GM12892 (cell line): ENCODE measurements at regions not wholly inside any gene's neighbourhood (a gene's known extent, or its start where the extent isn't known, plus 50 kb on each side); places are given as distances from the start of the nearest gene placed in this dataset.
"Not testable (repeated sequence)": the region's sequence is repeated elsewhere in the genome, so short reads cannot be mapped to it uniquely, and the experiment has no call there.

Experiments
- DNase-seq: peaks from one replicate; pipeline ENCODE4 v3.0.0; 2011; ENCODE audit not compliant: insufficient read length
- FAIRE-seq: peaks from 2 replicates; lab custom pipeline; 2011; peaks lifted over from hg19 to GRCh38; lab: Jason Lieb, UNC
- POLR2A ChIP-seq: IDR thresholded peaks from 2 replicates; pipeline ENCODE4 v1.6.1; 2011; ENCODE audit warnings: low read depth, low read length, control low read depth
- POLR2AphosphoS5 ChIP-seq: IDR thresholded peaks from 2 replicates; pipeline ENCODE4 v1.6.1; 2011; ENCODE audit warnings: low read depth, low read length, control low read depth
- TAF1 ChIP-seq: IDR thresholded peaks from 2 replicates; pipeline ENCODE4 v1.6.1; 2011; ENCODE audit warnings: low read depth, mild to moderate bottlenecking, control low read depth, low read length, borderline replicate concordance

- not testable (repeated sequence) for FAIRE-seq, DNase-seq
These were observed 553.8 kb upstream of the ZNF337 start for GRCh38 chr20:26250249-26251114.

- FAIRE-seq: no peak
- TF ChIP-seq POLR2A (no peak), TAF1 (no peak), POLR2AphosphoS5 (no peak)
These were observed 547.1 kb upstream of the ZNF337 start for GRCh38 chr20:26243731-26244130.

GRCh38 chr20:26220609-26221008, 524.0 kb upstream of the ZNF337 start:
- not testable (repeated sequence) for FAIRE-seq, DNase-seq

More at GRCh38 chr20:26243731-26244130, 547.1 kb upstream of the ZNF337 start:
- DNase-seq: no peak

DNA sequence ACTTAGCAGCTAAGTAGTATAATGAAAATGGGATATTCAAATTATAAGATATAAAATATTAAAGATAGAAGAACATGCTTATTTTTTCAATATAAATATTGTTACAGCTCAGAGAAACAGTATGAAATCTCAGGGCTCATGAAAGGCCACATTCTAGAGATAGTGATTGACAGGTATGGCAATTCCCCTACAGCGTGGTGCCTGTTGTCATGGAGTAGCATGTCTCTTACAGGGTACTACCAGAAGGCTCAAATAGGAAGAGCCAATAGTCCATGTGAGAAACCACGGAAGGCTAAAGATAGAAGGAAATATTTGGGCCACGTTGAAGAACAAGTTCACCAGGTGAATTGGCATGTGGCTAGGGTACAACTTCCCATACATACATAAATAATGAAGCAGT, 522.9 kb upstream of the ZNF337 start:
- FAIRE-seq: peak; percentile 21

GRCh38 chr20:26218301-26218700, 521.6 kb upstream of the ZNF337 start:
- no peak for FAIRE-seq
- no peak for DNase-seq
- TF ChIP-seq POLR2AphosphoS5: no peak
- no peak for TF ChIP-seq TAF1
- TF ChIP-seq POLR2A: no peak

More for the DNA sequence above, 522.9 kb upstream of the ZNF337 start:
- not testable (repeated sequence) for DNase-seq

DNA sequence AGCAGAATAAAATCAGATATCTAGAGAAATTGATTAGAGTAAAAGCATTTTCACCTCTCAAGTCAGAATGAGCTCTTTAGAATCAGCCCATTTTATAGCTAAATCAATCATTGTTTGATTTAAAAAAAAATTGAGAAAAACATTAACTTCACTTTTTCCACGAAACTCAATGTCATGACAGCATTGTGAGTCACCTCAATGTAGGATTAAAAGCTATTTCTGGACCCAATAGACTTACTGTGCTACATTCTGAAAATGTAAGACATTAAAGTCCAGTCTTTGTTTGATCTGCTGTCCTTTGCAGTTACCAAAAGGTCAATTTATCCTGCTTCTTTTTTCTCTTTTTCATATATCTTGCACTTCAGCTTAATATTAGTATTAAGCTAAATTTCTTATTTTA, 519.4 kb upstream of the ZNF337 start:
- FAIRE-seq (no peak), DNase-seq (no peak)
- no peak for TF ChIP-seq POLR2A
- TF ChIP-seq POLR2AphosphoS5: no peak
- no peak for TF ChIP-seq TAF1

GRCh38 chr20:26214991-26215390, 518.3 kb upstream of the ZNF337 start:
- DNase-seq (no peak), FAIRE-seq (no peak)
- TF ChIP-seq POLR2A (no peak), POLR2AphosphoS5 (no peak), TAF1 (no peak)

DNA sequence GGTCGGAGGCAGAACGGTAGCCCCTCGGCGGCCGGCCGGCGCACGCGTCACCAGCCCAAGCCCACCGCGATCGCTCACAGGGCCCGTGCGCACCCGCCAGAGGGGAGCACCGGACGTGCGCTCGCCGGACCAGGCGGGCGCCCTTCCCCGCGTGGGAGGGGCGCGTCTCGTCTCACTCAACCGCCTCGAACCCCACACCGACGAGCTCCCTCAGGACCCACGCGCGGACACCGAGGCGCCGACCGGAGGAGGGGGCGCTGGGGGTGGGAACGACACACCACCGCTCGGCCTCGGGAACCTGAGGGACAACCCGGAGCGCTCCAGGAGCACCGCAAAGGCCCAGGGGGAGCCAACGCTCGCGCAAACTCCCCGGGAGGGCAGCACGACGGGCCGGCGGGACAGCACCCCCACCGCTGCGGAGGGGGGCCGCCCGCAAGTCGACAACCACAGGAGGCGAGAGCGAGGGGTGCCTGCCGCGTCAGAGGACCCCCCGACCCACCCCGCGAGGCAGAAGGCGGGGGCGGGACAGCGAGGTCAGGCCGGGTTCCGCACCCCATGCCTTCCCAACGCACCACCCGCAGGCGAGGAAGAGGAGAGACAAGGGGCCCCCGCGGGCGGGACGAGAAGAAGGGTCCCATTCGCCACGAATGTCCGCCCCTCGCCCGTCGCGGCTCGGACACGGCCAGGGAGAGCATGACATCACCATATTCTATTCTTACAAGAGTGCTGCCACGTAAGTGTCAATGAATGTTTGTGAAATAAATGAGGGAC, 512.7 kb upstream of the ZNF337 start:
- no peak for TF ChIP-seq POLR2A
- peak; percentile 50 for DNase-seq
- peak; percentile 100 for FAIRE-seq

GRCh38 chr20:26208296-26209091, 511.8 kb upstream of the ZNF337 start:
- TF ChIP-seq POLR2AphosphoS5 (no peak), TAF1 (no peak), POLR2A (no peak)
- DNase-seq (peak; percentile 4), FAIRE-seq (no peak)

- DNase-seq: not testable (repeated sequence)
These were observed 511.3 kb upstream of the ZNF337 start for GRCh38 chr20:26207967-26208295.

GRCh38 chr20:26207237-26207966, 510.7 kb upstream of the ZNF337 start:
- no peak for DNase-seq
- TF ChIP-seq POLR2AphosphoS5 (no peak), TAF1 (no peak), POLR2A (no peak)
- FAIRE-seq: no peak

More at GRCh38 chr20:26207967-26208295, 511.3 kb upstream of the ZNF337 start:
- not testable (repeated sequence) for FAIRE-seq
